GM12878 (cell line): ENCODE measurements at regions not wholly inside any gene's neighbourhood (a gene's known extent, or its start where the extent isn't known, plus 50 kb on each side); places are given as distances from the start of the nearest gene placed in this dataset.

ENCODE experiments used
- CREB1 ChIP-seq: IDR thresholded peaks from 2 replicates; pipeline ENCODE4 v1.6.1; 2012; ENCODE audit warnings: low read depth, mild to moderate bottlenecking, inconsistent platforms
- CTCF ChIP-seq, 3 experiments: IDR thresholded peaks in 2 of 3; conservative IDR thresholded peaks in 1 of 3; 2 replicates each; pipeline ENCODE4 v1.5.1; 2011; ENCODE audit warnings: low read depth in 3 of 3, low read length in 3 of 3, mild to moderate bottlenecking in 3 of 3, control low read depth in 2 of 3, moderate library complexity in 2 of 3, inconsistent platforms in 1 of 3, mixed read lengths in 1 of 3; ENCODE audit not compliant: control insufficient read depth in 2 of 3, insufficient read depth in 1 of 3; ENCODE audit errors: extremely low read depth in 1 of 3
- ETV6 ChIP-seq, 2 experiments: fragments of 450-650 bp in 1 of 2; IDR thresholded peaks in 1 of 2; conservative IDR thresholded peaks in 1 of 2; 2 replicates each; pipeline ENCODE4 v1.6.1; 2014; ENCODE audit warnings: antibody characterized with exemption in 1 of 2, borderline replicate concordance in 1 of 2, low read depth in 1 of 2, mild to moderate bottlenecking in 1 of 2, moderate library complexity in 1 of 2
- POLR2A ChIP-seq: IDR thresholded peaks from 2 replicates; pipeline ENCODE4 v1.6.1; 2011; ENCODE audit warnings: low read depth, mild to moderate bottlenecking, low read length
- POLR2AphosphoS5 ChIP-seq: IDR thresholded peaks from 2 replicates; pipeline ENCODE4 v1.6.1; 2011; ENCODE audit warnings: mild to moderate bottlenecking, low read length, inconsistent platforms
- REST ChIP-seq: IDR thresholded peaks from 2 replicates; pipeline ENCODE4 v1.6.1; 2012; ENCODE audit warnings: mild to moderate bottlenecking, low read depth, low read length
- SUPT20H ChIP-seq: IDR thresholded peaks from 2 replicates; pipeline ENCODE4 v1.6.1; 2011; ENCODE audit warnings: low read depth, mild to moderate bottlenecking, low read length, moderate library complexity, borderline replicate concordance; ENCODE audit not compliant: control insufficient read depth
- TAF1 ChIP-seq: IDR thresholded peaks from 2 replicates; pipeline ENCODE4 v1.6.1; 2011; ENCODE audit warnings: mild to moderate bottlenecking, low read depth, low read length, borderline replicate concordance

DNA sequence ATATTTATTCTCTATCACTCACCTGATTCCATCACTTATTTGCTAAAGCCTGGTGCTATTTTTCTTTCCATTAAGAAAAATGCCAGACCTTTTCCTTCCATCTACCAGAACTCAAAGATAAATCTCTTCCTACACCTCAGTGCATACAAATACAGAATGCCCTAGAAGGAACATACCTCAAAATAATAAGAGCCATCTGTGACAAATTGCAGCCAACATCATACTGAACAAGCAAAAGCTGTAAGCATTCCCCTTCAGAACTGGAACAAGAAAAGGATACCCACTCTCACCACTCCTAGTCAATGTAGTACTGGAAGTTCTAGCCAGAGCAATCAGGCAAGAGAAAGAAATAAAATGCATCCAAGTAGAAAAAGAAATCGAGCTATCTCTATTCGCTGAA lies 315.9 kb upstream of the UBE2E3 start:
- TF ChIP-seq SUPT20H = no peak
- TF ChIP-seq CTCF (IDR thresholded peaks at IDR 0.05 in 2 of 3, conservative IDR thresholded peaks at IDR 0.05 in 1 of 3; ENCODE audit: control insufficient read depth in 2 of 3, extremely low read depth in 1 of 3, insufficient read depth in 1 of 3, low read depth in 3 of 3, low read length in 3 of 3) = no peak
- no peak for TF ChIP-seq TAF1
- no peak for TF ChIP-seq POLR2AphosphoS5
- no peak for TF ChIP-seq REST
- TF ChIP-seq POLR2A = no peak
- no peak for TF ChIP-seq CREB1
- no peak for TF ChIP-seq ETV6 (conservative IDR thresholded peaks at IDR 0.05 in 1 of 2, IDR thresholded peaks at IDR 0.05 in 1 of 2; ENCODE audit: borderline replicate concordance in 1 of 2, low read depth in 1 of 2)
